Activated effector memory CD4-positive, alpha-beta T cell treated with Interleukin-2 at 50 U/mL for 16 hours (primary cell): ENCODE measurements at regions not wholly inside any gene's neighbourhood (a gene's known extent, or its start where the extent isn't known, plus 50 kb on each side); places are given as distances from the start of the nearest gene placed in this dataset.

Source experiments
- DNase-seq: peaks from one replicate; pipeline ENCODE4 v3.0.0-alpha.2; 2020

DNA sequence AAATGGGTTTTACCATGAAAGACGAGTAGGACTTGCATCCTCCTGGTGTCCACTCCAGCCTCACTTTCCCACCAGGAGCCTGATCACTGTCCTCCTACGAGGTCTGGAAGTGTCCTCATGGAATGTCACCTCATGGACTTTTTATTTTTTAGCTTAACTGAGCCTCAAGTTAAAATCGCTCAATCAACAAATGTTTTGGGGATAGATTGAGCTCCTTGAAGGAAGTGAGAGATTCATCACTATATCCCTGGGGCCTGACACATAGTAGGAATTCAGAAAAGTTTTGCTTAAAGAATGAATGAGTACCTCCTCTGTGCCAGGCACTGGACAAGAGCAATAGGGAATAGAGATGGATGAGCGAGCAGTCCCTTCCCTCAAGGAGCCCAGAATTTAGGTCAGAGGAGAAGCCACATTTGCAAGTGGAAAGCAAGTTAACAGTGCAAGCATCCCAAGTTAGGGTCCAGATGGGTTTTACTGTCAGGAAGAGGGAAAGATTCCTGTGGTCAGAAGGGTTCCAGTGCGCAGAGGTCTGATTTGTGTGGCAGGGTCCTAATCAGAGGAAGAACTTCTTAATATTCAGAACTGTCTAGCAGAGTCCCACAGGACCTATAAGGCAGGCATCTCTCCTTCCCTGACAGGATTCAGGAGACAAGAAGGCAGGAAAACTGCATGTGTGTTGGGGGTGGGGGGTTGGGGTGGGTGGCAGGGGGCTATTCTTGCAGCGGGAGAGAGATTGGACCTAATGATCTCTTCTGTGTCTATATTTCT lies 67.0 kb downstream of the MYCN start:
- DNase-seq, result no peak

DNA sequence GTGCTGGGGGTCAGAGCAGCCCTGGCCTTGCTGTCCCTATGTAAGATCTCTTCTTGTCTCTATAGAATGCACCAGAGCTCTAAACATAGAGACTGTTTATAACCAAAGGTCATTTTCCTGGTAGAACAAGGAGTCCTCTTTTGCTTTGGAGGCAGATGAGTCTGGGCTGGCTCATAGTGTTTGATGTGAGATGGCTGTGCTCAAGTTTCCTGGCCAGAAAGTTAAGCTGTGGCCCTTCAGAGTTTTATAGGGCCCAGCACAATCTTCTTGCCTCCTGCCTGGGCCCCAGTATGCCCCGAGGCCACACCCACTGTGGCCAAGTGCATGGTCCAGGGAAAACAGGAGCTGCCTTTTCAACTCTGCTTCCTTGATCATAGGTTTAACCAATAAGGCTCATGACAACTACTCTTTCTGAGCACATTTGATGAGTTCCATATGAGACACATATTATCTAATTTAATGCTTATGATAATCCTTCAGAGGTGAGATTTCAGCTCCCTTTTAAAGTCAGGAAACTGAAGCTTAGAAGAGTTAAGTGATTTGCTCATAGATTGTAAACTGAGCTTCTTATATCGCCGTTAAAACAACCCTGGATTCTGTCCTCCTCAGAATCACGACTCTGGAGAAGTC lies 66.3 kb downstream of the MYCN start:
- no peak for DNase-seq

DNA sequence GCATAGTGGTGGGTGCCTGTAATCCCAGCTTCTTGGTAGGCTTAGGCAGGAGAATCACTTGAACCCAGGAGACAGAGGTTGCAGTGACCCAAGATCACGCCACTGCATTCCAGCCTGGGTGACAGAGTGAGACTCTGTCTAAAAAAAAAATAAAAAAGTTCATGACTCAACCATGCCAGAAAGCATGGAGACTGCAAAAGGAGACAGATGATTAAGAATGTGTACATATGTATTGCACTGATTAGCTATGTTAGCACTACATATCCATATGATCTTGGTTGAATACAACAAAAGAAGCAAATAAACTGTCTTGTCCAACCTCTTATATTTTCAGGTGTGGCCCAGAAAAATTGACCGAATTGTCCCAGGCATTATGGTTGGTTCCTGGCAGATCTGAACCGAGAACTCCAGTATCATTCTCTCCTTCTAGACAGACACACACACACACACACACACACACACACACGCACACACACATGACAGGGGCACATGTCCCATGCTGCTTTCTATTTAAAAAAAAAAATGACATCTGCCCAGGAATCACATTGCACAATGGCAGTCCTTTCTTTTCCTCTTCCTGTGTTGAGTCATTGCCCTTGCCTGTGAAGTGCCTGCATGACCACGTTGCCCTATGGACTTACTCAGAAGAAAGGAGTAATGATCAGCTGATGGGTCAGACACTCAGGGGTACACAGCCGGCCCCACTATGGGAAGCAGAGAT lies 65.6 kb downstream of the MYCN start:
- DNase-seq, result no peak

DNA sequence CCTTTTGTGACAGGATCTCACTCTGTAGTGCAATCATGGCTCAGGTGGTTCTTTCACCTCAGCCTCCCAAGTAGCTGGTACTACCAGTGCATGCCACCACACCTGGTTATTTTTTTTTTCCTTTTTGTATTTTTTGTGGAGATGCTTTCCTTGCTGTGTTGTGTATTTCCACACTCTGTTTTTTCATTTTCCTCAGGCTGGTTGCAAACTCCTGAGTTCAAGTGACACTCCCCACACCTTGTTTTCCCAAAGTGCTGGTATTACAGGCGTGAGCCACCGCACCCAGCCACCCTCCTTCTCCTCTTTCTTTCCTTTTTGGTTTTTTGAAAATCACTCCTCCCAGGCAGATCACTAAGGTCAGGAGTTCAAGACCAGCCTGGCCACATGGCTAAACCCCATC lies 65.0 kb downstream of the MYCN start:
- no peak for DNase-seq

DNA sequence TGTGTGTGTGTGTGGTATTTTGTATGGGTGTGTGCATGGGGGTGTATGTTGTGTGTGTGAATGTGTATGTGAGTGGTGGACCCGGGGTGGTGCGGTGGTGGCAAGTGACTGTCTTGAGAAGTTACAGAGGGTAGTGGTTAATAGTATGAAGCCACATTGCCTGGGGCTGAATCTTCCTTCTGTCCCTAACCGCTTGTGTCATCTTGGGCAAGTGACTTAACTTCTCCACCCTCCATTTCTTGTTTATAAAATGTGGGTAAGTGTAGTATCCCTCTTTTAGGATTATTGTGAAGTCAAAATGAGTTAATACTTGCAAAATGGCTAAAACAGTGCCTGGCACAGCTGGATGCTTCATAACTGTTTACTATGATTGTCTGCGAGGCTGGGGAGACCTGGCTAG lies 63.5 kb downstream of the MYCN start:
- no peak for DNase-seq

DNA sequence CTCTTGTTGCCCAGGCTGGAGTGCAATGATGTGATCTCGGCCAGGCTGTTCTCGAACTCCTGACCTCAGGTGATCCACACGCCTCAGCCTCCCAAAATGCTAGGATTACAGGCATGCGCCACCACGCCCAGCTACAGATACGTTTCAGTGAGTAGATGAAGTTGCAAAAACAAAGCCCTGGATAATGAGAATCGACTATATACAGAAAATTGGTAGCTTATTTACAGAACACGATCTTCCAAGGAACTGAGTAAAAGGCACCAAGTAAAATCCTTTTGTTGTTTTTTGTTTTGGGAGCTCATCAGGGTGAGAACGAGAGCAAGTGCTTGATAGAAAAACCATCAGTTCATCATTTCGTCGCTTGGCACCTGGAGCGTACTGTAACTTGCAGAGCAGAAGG lies 62.8 kb downstream of the MYCN start:
- DNase-seq, result no peak

DNA sequence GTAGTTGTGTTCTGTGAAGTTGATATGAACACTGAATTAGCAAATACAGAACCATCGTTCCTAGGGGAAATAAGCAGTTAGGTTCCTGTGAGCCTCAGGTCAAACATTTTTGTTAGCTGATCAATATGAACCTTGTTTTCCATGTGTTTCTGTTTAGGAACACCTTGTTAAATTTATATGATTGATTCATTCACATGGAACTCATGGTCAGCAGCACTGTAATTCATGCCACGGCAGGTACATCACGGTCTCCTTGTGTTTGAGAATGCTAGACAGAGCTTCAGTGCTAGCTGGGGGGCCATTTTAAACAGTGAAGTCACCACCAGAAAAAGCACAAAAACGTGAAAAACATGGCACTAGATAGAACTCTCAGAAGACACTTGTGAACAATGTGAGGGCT lies 62.2 kb downstream of the MYCN start:
- no peak for DNase-seq

DNA sequence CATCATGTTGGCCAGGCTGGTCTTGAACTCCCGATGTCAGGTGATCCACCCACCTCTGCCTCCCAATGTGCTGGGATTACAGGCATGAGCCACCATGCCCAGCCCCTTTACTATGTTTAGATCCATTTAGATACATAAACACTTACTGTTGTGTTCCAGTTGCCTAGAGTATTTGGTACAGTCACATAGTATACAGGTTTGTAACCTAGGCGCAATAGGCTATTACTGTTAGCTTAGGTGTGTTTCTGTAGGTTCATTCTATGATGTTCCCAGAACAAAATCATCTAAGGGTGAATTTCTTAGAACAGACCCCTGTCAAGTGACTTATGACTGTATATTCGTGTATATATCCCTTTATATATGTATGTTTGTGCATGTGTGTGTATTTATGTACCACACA lies 61.8 kb downstream of the MYCN start:
- DNase-seq, result no peak

DNA sequence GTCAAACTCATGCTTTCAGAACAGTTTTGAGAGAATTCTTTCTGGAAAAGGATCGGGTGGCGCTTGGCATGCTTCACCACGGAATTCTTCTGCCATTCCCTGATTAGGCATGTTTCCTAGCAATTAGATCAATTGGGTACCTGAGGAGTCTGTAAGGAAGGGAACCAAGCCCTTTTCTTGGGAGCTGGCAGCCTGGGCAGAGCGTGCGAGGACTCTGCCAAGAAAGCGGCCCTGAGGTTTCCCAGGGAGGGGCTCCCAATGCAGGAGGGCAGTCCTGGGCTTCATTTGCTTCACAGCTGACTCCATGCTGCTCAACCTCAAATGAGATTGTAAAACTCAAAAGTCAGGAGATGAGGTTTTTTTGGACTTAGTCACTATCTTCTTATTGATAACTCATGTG lies 60.3 kb downstream of the MYCN start:
- DNase-seq, result no peak

DNA sequence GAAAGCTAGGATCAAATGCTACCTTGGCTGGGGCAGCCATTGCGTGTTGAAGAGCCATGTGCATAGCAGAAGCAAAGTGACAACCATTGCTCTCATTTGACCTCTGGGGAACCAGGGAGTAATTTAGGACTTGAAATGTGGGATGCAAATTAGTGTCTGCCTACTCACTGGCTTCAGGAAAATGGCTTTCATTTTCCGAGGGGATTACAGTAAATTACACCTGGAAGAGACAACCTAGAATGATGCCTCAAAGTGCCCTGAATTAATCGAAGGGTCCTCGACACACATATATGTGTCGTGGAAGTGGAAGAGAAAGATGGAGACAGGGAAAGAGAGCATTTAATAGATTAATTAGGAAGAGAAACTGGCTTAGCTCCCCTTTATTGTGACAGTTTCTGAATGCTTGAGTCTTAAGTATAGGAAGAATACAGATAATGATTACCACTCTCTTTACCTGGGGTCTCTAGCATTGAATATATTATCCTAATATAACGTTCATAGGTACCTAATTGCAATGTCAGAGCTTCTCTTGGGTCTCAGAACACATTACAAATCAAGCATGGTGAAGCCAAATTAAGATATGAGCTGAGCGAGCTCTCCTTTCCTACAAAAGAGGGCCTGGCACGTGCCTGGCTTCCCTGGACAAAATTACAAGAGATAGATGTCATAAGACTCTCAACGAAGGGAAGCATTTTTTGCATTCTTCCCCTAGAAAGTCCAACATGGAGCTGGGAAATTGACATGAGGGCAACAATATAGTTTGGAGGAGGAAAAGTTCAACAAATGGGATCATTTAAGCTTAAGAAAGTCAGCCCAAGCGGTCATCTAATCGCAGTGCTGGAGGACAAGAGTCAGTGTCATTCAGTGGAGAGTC lies 59.5 kb downstream of the MYCN start:
- DNase-seq, result no peak

DNA sequence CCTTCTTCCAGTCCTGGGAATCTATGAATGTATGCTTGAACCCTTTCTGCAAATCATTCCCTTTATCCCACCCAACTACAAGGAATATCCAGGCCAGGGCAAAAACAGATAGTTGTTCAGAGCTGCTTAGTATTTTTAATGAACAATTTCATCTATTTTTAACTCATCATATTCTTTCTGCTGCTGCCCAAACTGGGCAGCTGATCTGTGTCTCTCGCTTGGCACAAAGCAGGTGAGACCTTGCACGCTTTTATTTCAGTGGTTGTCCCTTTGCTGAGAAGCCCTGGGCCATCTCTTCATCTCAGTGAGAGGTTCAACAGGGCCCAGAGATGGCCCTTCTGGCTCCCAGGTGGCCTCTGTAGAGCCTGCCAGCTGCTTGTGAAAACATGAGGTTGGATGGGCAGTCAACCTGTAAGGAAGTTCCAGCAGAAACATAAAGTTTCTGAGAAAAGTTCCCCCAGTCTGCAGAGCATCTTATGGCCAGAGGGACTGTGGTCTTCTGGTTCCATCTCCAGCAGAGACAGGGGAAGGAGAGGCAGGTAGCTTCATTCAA lies 57.5 kb downstream of the MYCN start:
- no peak for DNase-seq

DNA sequence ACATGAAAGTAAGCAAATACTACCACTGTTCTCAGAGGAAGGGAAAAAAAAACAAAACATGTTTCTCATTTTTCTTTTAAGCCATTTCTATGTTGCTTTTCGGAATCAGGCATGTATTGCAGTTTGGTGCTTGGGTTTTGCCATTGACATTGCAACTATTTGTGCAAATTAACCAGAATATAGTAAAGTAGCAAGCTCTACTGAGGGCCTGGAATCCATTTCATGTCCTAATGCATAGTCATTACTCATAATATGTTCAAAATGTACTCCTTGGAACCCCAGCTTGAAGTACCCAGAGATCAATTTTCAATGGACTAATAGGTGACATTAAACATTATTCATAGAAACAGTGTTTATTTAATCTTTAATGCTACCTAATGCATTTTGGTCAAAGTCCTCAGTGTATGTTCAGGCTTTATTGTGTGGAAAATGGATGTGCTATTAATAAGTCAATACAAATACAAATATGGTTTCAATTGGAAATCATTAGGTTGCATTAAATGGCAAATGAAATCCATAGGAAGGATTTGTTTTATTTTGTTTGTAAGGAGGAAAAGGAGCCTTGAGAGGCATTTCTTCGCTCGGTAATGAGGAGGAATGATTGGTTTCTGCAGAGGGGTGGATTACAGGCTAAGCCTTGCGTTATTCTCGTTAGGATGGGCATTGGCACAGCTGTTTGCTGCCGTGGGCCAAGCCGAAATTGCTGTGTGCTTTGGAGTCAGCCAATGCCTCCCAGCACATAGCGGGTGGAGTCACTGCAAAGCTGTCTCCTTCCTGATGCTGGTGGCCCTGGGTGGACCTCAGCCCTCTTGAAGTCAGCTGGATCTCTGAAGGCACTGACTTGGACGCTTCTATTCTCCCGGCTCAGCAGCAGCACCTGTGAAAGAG lies 56.4 kb downstream of the MYCN start:
- no peak for DNase-seq
